MM.1S (cell line): ENCODE measurements at regions not wholly inside any gene's neighbourhood (a gene's known extent, or its start where the extent isn't known, plus 50 kb on each side); places are given as distances from the start of the nearest gene placed in this dataset.
"Not testable (repeated sequence)": the region's sequence is repeated elsewhere in the genome, so short reads cannot be mapped to it uniquely, and the experiment has no call there.

Experiments used
- DNase-seq: peaks from one replicate; pipeline ENCODE4 v3.0.0-alpha.2; 2015
- H2AFZ ChIP-seq: fragments of 300-600 bp; sonication (generic); 2 replicates; pipeline ENCODE4 v1.6.0; 2016; ENCODE audit warnings: antibody characterized with exemption, low read length
- H3F3A ChIP-seq: fragments of 300-600 bp; sonication (generic); 2 replicates; pipeline ENCODE4 v1.6.1; 2016; ENCODE audit warnings: mild to moderate bottlenecking, antibody characterized with exemption, low read length, moderate library complexity, mixed read lengths; ENCODE audit not compliant: insufficient read depth
- H3K27ac ChIP-seq: fragments of 300-600 bp; sonication (generic); 2 replicates; pipeline ENCODE4 v1.5.1; 2016; ENCODE audit warnings: mild to moderate bottlenecking, low read length
- H3K27me3 ChIP-seq: fragments of 300-600 bp; sonication (generic); replicated peaks from 2 replicates; pipeline ENCODE4 v1.6.0; 2016; ENCODE audit warnings: low read length; ENCODE audit not compliant: insufficient read depth
- H3K36me3 ChIP-seq: fragments of 300-600 bp; sonication (generic); replicated peaks from 2 replicates; pipeline ENCODE4 v1.6.1; 2016; ENCODE audit warnings: mild to moderate bottlenecking, low read length, mixed read lengths; ENCODE audit not compliant: insufficient read depth
- H3K4me1 ChIP-seq: fragments of 300-600 bp; sonication (generic); 2 replicates; pipeline ENCODE4 v1.6.1; 2016; ENCODE audit warnings: low read length, mixed read lengths
- H3K4me2 ChIP-seq: fragments of 300-600 bp; sonication (generic); 2 replicates; pipeline ENCODE4 v1.6.0; 2016; ENCODE audit warnings: low read depth, low read length
- H3K4me3 ChIP-seq: fragments of 300-600 bp; sonication (generic); 2 replicates; pipeline ENCODE4 v1.5.1; 2016; ENCODE audit warnings: low read length, mixed read lengths
- H3K79me2 ChIP-seq: fragments of 300-600 bp; sonication (generic); 2 replicates; pipeline ENCODE4 v1.6.1; 2016; ENCODE audit warnings: mixed run types, low read length, mixed read lengths
- H3K9ac ChIP-seq: fragments of 300-600 bp; sonication (generic); 2 replicates; pipeline ENCODE4 v1.6.1; 2016; ENCODE audit warnings: low read length, mixed read lengths
- H3K9me2 ChIP-seq: fragments of 300-600 bp; sonication (generic); replicated peaks from 2 replicates; pipeline ENCODE4 v1.6.1; 2016; ENCODE audit warnings: mild to moderate bottlenecking, low read length, mixed read lengths; ENCODE audit not compliant: insufficient read depth
- H3K9me3 ChIP-seq: fragments of 300-600 bp; sonication (generic); replicated peaks from 2 replicates; pipeline ENCODE4 v1.6.1; 2016; ENCODE audit warnings: mild to moderate bottlenecking, low read length, mixed read lengths; ENCODE audit not compliant: insufficient read depth
- H4K20me1 ChIP-seq: fragments of 300-600 bp; sonication (generic); 2 replicates; pipeline ENCODE4 v1.6.1; 2016; ENCODE audit warnings: mild to moderate bottlenecking, low read length, moderate library complexity, mixed read lengths; ENCODE audit not compliant: insufficient read depth
- EZH2 ChIP-seq: fragments of 300-600 bp; sonication (generic); optimal IDR thresholded peaks from 2 replicates; pipeline ENCODE3; 2017; ENCODE audit warnings: low read depth, mild to moderate bottlenecking, antibody characterized with exemption, low read length, mixed read lengths
- EZH2phosphoT487 ChIP-seq: fragments of 300-600 bp; sonication (generic); IDR thresholded peaks from 2 replicates; pipeline ENCODE4 v1.6.1; 2018; ENCODE audit warnings: antibody characterized with exemption, low read length
- TF ChIP-seq, protein P1 (sequence below): fragments of 300-600 bp; sonication (generic); IDR thresholded peaks from 2 replicates; pipeline ENCODE4 v1.5.1; 2016; ENCODE audit warnings: antibody characterized with exemption, low read length, mixed read lengths

DNA sequence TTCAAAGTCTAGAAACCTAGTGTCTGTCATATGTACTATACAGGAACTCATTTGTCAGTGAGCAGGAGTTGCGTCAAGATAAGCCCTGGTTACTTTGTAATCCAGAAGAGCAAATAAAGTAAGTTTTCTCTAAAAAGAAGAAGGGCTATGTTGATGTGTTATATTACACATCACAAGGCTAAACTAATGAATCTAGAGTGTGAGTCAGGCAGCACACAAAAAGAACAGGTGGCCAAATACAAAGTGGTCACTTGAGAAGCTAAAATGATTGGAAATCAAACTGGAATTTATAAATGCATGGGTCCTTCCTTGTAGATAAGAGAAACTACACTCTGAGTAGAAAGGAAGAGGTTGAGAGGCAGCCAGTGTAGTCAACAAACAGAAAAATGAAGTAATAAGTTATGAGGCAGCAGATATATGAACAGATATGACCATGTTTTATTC is 771.6 kb downstream of the DIPK2A start:
- Histone ChIP-seq H4K20me1 (no peaks in the 10 kb centered on the region), H3K4me1 (no peaks in the 10 kb centered on the region), H3K9me3 (no peaks in the 10 kb centered on the region), H3K27me3 (no peaks in the 10 kb centered on the region), H3K4me2 (no peak overlapping the region), H2AFZ (no peak overlapping the region), H3K27ac (no peak overlapping the region), H3K9ac (no peak overlapping the region), H3K4me3 (no peak overlapping the region), H3K79me2 (no peaks in the 10 kb centered on the region), H3K9me2 (no peaks in the 10 kb centered on the region), H3F3A (no peaks in the 10 kb centered on the region), H3K36me3 (no peaks in the 10 kb centered on the region)
- DNase-seq: no peak
- TF ChIP-seq, protein P1, sequence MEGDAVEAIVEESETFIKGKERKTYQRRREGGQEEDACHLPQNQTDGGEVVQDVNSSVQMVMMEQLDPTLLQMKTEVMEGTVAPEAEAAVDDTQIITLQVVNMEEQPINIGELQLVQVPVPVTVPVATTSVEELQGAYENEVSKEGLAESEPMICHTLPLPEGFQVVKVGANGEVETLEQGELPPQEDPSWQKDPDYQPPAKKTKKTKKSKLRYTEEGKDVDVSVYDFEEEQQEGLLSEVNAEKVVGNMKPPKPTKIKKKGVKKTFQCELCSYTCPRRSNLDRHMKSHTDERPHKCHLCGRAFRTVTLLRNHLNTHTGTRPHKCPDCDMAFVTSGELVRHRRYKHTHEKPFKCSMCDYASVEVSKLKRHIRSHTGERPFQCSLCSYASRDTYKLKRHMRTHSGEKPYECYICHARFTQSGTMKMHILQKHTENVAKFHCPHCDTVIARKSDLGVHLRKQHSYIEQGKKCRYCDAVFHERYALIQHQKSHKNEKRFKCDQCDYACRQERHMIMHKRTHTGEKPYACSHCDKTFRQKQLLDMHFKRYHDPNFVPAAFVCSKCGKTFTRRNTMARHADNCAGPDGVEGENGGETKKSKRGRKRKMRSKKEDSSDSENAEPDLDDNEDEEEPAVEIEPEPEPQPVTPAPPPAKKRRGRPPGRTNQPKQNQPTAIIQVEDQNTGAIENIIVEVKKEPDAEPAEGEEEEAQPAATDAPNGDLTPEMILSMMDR: no peak
- no peak for TF ChIP-seq EZH2phosphoT487
- no peak for TF ChIP-seq EZH2

DNA sequence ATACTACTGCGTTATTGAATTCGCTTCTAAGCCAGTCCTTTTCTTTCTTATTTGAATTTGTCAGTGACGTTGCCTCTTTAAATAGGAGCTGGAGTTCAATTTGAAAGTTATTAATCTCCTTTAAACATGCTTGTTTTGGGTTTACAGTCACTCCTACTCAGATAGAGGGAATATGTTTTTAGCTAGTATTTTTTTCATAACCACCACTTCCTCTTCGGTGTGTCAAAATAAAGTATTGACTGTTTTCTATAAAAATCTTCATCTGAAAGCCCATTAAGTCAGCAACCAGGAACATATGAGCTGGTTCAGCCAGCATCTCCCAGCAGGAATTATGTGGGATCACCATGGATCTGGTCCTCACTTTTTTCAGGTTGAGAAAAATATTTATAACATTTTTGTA is 772.9 kb downstream of the DIPK2A start:
- H3K4me2 ChIP-seq: no peak overlapping the region
- no peaks in the 10 kb centered on the region for H3K4me1 ChIP-seq
- DNase-seq: no peak
- no peaks in the 10 kb centered on the region for H3K27me3 ChIP-seq
- no peak overlapping the region for H3K9ac ChIP-seq
- no peaks in the 10 kb centered on the region for H3K9me3 ChIP-seq
- H4K20me1 ChIP-seq: no peaks in the 10 kb centered on the region
- H2AFZ ChIP-seq: no peak overlapping the region
- no peak overlapping the region for H3K4me3 ChIP-seq
- no peaks in the 10 kb centered on the region for H3K9me2 ChIP-seq
- H3K27ac ChIP-seq: no peak overlapping the region
- TF ChIP-seq, protein P1: no peak
- TF ChIP-seq EZH2phosphoT487 (no peak), EZH2 (no peak)
- no peaks in the 10 kb centered on the region for H3F3A ChIP-seq
- H3K36me3 ChIP-seq: no peaks in the 10 kb centered on the region
- H3K79me2 ChIP-seq: no peaks in the 10 kb centered on the region

DNA sequence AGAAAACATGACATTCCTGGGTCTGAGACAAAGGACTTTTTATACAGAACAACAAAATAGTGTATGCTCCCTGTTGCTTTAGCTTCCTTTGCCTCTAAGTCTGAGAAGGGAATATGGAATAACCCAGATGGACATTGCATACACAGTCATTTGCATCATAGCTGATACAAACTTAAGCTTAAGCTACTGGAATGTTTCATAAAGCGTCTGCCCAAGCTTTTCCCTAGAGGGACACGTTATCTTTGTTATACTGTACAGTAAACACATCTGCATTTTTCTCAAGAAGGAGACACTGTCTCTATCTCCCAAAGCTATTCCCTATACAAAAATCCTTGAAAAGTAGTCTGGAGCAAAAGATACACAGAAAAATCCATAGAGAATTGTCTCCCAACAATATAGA is 775.0 kb downstream of the DIPK2A start:
- Histone ChIP-seq H2AFZ (no peak overlapping the region), H3K9me2 (no peaks in the 10 kb centered on the region), H3K9ac (no peak overlapping the region), H3K4me2 (no peak overlapping the region), H4K20me1 (no peaks in the 10 kb centered on the region), H3K4me3 (no peak overlapping the region), H3K4me1 (no peaks in the 10 kb centered on the region), H3K36me3 (no peaks in the 10 kb centered on the region), H3K27ac (no peak overlapping the region), H3K79me2 (no peaks in the 10 kb centered on the region), H3F3A (no peaks in the 10 kb centered on the region), H3K9me3 (no peaks in the 10 kb centered on the region), H3K27me3 (no peaks in the 10 kb centered on the region)
- no peak for TF ChIP-seq EZH2
- TF ChIP-seq, protein P1: no peak
- no peak for DNase-seq

- H3K79me2 ChIP-seq, H3F3A ChIP-seq, H3K27ac ChIP-seq, H3K4me3 ChIP-seq, H3K9me2 ChIP-seq, H3K9me3 ChIP-seq, H4K20me1 ChIP-seq, H3K9ac ChIP-seq, H3K27me3 ChIP-seq, H3K36me3 ChIP-seq, H2AFZ ChIP-seq, DNase-seq, H3K4me2 ChIP-seq: not testable (repeated sequence)
- peaks cover 13% of the 10 kb centered on the region for H3K4me1 ChIP-seq
Measured at GRCh38 chr3:144749536-144750253, 778.1 kb downstream of the DIPK2A start.
